ENCODE measurements at regions not wholly inside any gene's neighbourhood (a gene's known extent, or its start where the extent isn't known, plus 50 kb on each side); places are given as distances from the start of the nearest gene placed in this dataset.
"Not testable (repeated sequence)": the region's sequence is repeated elsewhere in the genome, so short reads cannot be mapped to it uniquely, and the experiment has no call there.

GRCh38 chr6:27556406-27556805 is 83.5 kb upstream of the ZNF184 start:
- TF ChIP-seq CTCF (IDR thresholded peaks at IDR 0.05; ENCODE audit: low read depth, low read length): no peak
- H3K27me3 ChIP-seq: peaks cover 37% of the 10 kb centered on the region
- no peaks in the 10 kb centered on the region for H3K36me3 ChIP-seq
- H3K4me3 ChIP-seq: no peak overlapping the region
- no peaks in the 10 kb centered on the region for H3K4me1 ChIP-seq (ENCODE audit: low read depth)
- DNase-seq (ENCODE audit: low read depth in 1 of 2, low spot score in 1 of 2): no peak
- no peaks in the 10 kb centered on the region for H3K9me3 ChIP-seq (ENCODE audit: low read depth)
- H3K27ac ChIP-seq: no peak overlapping the region

- TF ChIP-seq CTCF (IDR thresholded peaks at IDR 0.05; ENCODE audit: low read depth, low read length): no peak
- Histone ChIP-seq H3K4me1 (ENCODE audit: low read depth) (peaks cover under 1% of the 10 kb centered on the region), H3K27me3 (peaks cover 16% of the 10 kb centered on the region), H3K27ac (no peak overlapping the region), H3K9me3 (ENCODE audit: low read depth) (no peaks in the 10 kb centered on the region), H3K4me3 (peak overlapping the region; percentile 10), H3K36me3 (no peaks in the 10 kb centered on the region)
- DNase-seq (ENCODE audit: low read depth in 1 of 2, low spot score in 1 of 2): peak in 1 of 2 donors; percentile 31
Observed at GRCh38 chr6:27553123-27553904, 80.4 kb upstream of the ZNF184 start.

GRCh38 chr6:27551607-27552006 is 78.7 kb upstream of the ZNF184 start:
- H3K4me3 ChIP-seq: no peak overlapping the region
- peaks cover 27% of the 10 kb centered on the region for H3K27me3 ChIP-seq
- no peak overlapping the region for H3K27ac ChIP-seq
- H3K36me3 ChIP-seq: no peaks in the 10 kb centered on the region
- no peak for DNase-seq (ENCODE audit: low read depth in 1 of 2, low spot score in 1 of 2)
- no peak for TF ChIP-seq CTCF (IDR thresholded peaks at IDR 0.05; ENCODE audit: low read depth, low read length)
- no peaks in the 10 kb centered on the region for H3K9me3 ChIP-seq (ENCODE audit: low read depth)
- peaks cover 5% of the 10 kb centered on the region for H3K4me1 ChIP-seq (ENCODE audit: low read depth)

- no peaks in the 10 kb centered on the region for H3K9me3 ChIP-seq (ENCODE audit: low read depth)
- H3K27ac ChIP-seq: no peak overlapping the region
- no peaks in the 10 kb centered on the region for H3K36me3 ChIP-seq
- peaks cover 33% of the 10 kb centered on the region for H3K27me3 ChIP-seq
- no peak for TF ChIP-seq CTCF (IDR thresholded peaks at IDR 0.05; ENCODE audit: low read depth, low read length)
- H3K4me3 ChIP-seq: no peak overlapping the region
- DNase-seq (ENCODE audit: low read depth in 1 of 2, low spot score in 1 of 2): no peak
- H3K4me1 ChIP-seq (ENCODE audit: low read depth): peaks cover 5% of the 10 kb centered on the region
Observed at GRCh38 chr6:27550692-27551091, 77.8 kb upstream of the ZNF184 start.

- DNase-seq (ENCODE audit: low read depth in 1 of 2, low spot score in 1 of 2); H3K27ac ChIP-seq; H3K36me3 ChIP-seq; H3K4me3 ChIP-seq; H3K4me1 ChIP-seq (ENCODE audit: low read depth); H3K9me3 ChIP-seq (ENCODE audit: low read depth): not testable (repeated sequence)
- H3K27me3 ChIP-seq: peaks cover 48% of the 10 kb centered on the region
Observed at GRCh38 chr6:27549241-27549598, 76.3 kb upstream of the ZNF184 start.

- no peak for TF ChIP-seq CTCF (IDR thresholded peaks at IDR 0.05; ENCODE audit: low read depth, low read length)
- Histone ChIP-seq H3K4me1 (ENCODE audit: low read depth) (peaks cover 5% of the 10 kb centered on the region), H3K27me3 (peaks cover 53% of the 10 kb centered on the region), H3K36me3 (no peaks in the 10 kb centered on the region), H3K4me3 (peak overlapping the region; percentile 45), H3K9me3 (ENCODE audit: low read depth) (no peaks in the 10 kb centered on the region), H3K27ac (no peak overlapping the region)
- DNase-seq (ENCODE audit: low read depth in 1 of 2, low spot score in 1 of 2): peak; percentile 58 to 67
Observed at GRCh38 chr6:27547157-27548075, 74.5 kb upstream of the ZNF184 start.
